Cardiac muscle cell (in vitro differentiated cells and primary cell): ENCODE measurements at regions not wholly inside any gene's neighbourhood (a gene's known extent, or its start where the extent isn't known, plus 50 kb on each side); places are given as distances from the start of the nearest gene placed in this dataset.
A peak's percentile ranks its signal among the peaks of the same experiment; 100 is the strongest.

Experiments
- DNase-seq, 2 donors: peaks; one replicate each; pipeline versions ENCODE4 v3.0.0 to v3.0.0-alpha.2; 2010 to 2017; ENCODE audit warnings: low read depth in 1 of 2, low spot score in 1 of 2
- H3K27ac ChIP-seq: fragments of 200-600 bp; sonication (generic); 2 replicates; pipeline ENCODE4 v1.5.1; 2016
- H3K27me3 ChIP-seq: fragments of 200-600 bp; sonication (generic); 2 replicates; pipeline ENCODE4 v1.6.0; 2016; ENCODE audit warnings: control low read depth
- H3K36me3 ChIP-seq: fragments of 200-600 bp; sonication (generic); 2 replicates; pipeline ENCODE4 v1.5.1; 2016; ENCODE audit warnings: control low read depth
- H3K4me1 ChIP-seq: fragments of 200-600 bp; sonication (generic); 2 replicates; pipeline ENCODE4 v1.8.1; 2017; ENCODE audit warnings: low read depth, mild to moderate bottlenecking, mixed run types
- H3K4me3 ChIP-seq: fragments of 200-600 bp; sonication (generic); 2 replicates; pipeline ENCODE4 v1.5.1; 2016; ENCODE audit warnings: mild to moderate bottlenecking
- H3K9me3 ChIP-seq: fragments of 200-600 bp; sonication (generic); 2 replicates; pipeline ENCODE4 v1.5.1; 2017; ENCODE audit warnings: low read depth, mild to moderate bottlenecking, control low read depth
- CTCF ChIP-seq: IDR thresholded peaks from 2 replicates; pipeline ENCODE4 v1.5.1; 2012; ENCODE audit warnings: low read depth, mild to moderate bottlenecking, low read length

GRCh38 chrX:44735498-44735897 lies 108.3 kb upstream of the DUSP21 start:
- Histone ChIP-seq H3K36me3 (no peaks in the 10 kb centered on the region), H3K4me3 (no peak overlapping the region), H3K4me1 (no peaks in the 10 kb centered on the region), H3K27me3 (no peaks in the 10 kb centered on the region), H3K27ac (no peak overlapping the region), H3K9me3 (no peaks in the 10 kb centered on the region)
- no peak for DNase-seq
- no peak for TF ChIP-seq CTCF

- no peak for TF ChIP-seq CTCF
- H3K4me1 ChIP-seq: no peaks in the 10 kb centered on the region
- no peak overlapping the region for H3K27ac ChIP-seq
These were observed 109.9 kb upstream of the DUSP21 start for GRCh38 chrX:44733931-44734330.

GRCh38 chrX:44731160-44731559 lies 112.7 kb upstream of the DUSP21 start:
- no peaks in the 10 kb centered on the region for H3K36me3 ChIP-seq
- no peaks in the 10 kb centered on the region for H3K27me3 ChIP-seq
- peak in 1 of 2 donors; percentile 12 for DNase-seq
- TF ChIP-seq CTCF: no peak
- no peak overlapping the region for H3K27ac ChIP-seq
- H3K4me3 ChIP-seq: no peak overlapping the region
- no peaks in the 10 kb centered on the region for H3K4me1 ChIP-seq
- peaks cover 2% of the 10 kb centered on the region for H3K9me3 ChIP-seq

More at GRCh38 chrX:44733931-44734330, 109.9 kb upstream of the DUSP21 start:
- Histone ChIP-seq H3K4me3 (no peak overlapping the region), H3K27me3 (no peaks in the 10 kb centered on the region), H3K9me3 (no peaks in the 10 kb centered on the region), H3K36me3 (no peaks in the 10 kb centered on the region)
- no peak for DNase-seq

- Histone ChIP-seq H3K9me3 (peaks cover 2% of the 10 kb centered on the region), H3K27ac (no peak overlapping the region), H3K36me3 (no peaks in the 10 kb centered on the region), H3K4me1 (no peaks in the 10 kb centered on the region), H3K27me3 (no peaks in the 10 kb centered on the region), H3K4me3 (no peak overlapping the region)
- TF ChIP-seq CTCF: no peak
- DNase-seq: no peak
These were observed 120.4 kb upstream of the DUSP21 start for GRCh38 chrX:44723426-44723825.

- Histone ChIP-seq H3K27ac (no peak overlapping the region), H3K4me1 (no peaks in the 10 kb centered on the region), H3K36me3 (no peaks in the 10 kb centered on the region), H3K4me3 (no peak overlapping the region), H3K9me3 (no peaks in the 10 kb centered on the region), H3K27me3 (no peaks in the 10 kb centered on the region)
- no peak for TF ChIP-seq CTCF
- DNase-seq: no peak
These were observed 135.4 kb upstream of the DUSP21 start for GRCh38 chrX:44708470-44708869.
